ENCODE measurements at regions not wholly inside any gene's neighbourhood (a gene's known extent, or its start where the extent isn't known, plus 50 kb on each side); places are given as distances from the start of the nearest gene placed in this dataset.

DNA sequence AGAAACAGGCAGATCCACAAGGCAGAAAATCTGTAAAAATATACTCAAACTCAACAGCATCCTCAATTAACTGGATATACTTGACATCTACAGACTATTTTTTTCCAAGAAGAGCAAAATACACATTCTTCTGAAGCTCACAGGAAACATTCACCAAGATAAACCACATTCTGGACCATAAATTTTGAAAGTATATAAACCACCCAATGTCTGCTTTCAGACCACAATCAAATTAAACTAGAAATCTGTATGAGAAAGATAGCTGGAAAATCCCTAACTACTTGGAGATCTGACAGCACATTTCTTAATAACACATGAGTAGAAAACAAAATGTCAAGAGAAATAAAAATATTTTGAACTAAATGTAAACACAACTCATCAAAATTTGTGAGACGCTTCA is 195.5 kb downstream of the ERMARD start:
- Histone ChIP-seq H3K4ac (ENCODE audit: low read depth, low read length) (no peak overlapping the region), H3K4me3 (ENCODE audit: low read depth, low read length) (no peak overlapping the region), H3K14ac (ENCODE audit: low read length) (no peak overlapping the region), H2AK5ac (ENCODE audit: low read length) (no peak overlapping the region), H2BK120ac (ENCODE audit: insufficient read depth, low read length, poor library complexity) (no peak overlapping the region), H3K27me3 (ENCODE audit: insufficient read depth, low read length) (no peaks in the 10 kb centered on the region), H3K18ac (ENCODE audit: low read length) (no peak overlapping the region), H2BK5ac (ENCODE audit: low read depth, low read length, poor library complexity) (no peak overlapping the region), H4K12ac (ENCODE audit: low read depth, low read length) (no peak overlapping the region), H4K8ac (ENCODE audit: low read depth, low read length) (no peak overlapping the region), H3K79me1 (ENCODE audit: low read length) (no peaks in the 10 kb centered on the region), H3K9me3 (ENCODE audit: insufficient read depth, low read depth, low read length) (peaks cover 4% of the 10 kb centered on the region), H2AFZ (ENCODE audit: insufficient read depth, low read length, poor library complexity) (no peak overlapping the region), H3K4me2 (ENCODE audit: low read length) (no peak overlapping the region), H3K9ac (ENCODE audit: low read length) (no peak overlapping the region), H3K23ac (ENCODE audit: low read length) (no peak overlapping the region), H3K27ac (ENCODE audit: low read depth, low read length) (no peak overlapping the region), H3K79me2 (ENCODE audit: control insufficient read depth, insufficient read depth, low read length, poor library complexity) (no peaks in the 10 kb centered on the region), H2BK12ac (ENCODE audit: low read length) (no peak overlapping the region), H3K36me3 (ENCODE audit: control insufficient read depth in 1 of 2, insufficient read depth in 2 of 2, low read length in 2 of 2) (no peaks in the 10 kb centered on the region), H3K4me1 (ENCODE audit: control insufficient read depth in 1 of 2, insufficient read depth in 2 of 2, low read length in 2 of 2) (no peaks in the 10 kb centered on the region), H4K91ac (ENCODE audit: low read depth, low read length) (no peak overlapping the region)
- whole genome bisulfite sequencing (ENCODE audit: extremely low coverage, insufficient coverage, insufficient read length) = no CpG with 5 or more reads among the region's 1 CpG
- no peak for DNase-seq

DNA sequence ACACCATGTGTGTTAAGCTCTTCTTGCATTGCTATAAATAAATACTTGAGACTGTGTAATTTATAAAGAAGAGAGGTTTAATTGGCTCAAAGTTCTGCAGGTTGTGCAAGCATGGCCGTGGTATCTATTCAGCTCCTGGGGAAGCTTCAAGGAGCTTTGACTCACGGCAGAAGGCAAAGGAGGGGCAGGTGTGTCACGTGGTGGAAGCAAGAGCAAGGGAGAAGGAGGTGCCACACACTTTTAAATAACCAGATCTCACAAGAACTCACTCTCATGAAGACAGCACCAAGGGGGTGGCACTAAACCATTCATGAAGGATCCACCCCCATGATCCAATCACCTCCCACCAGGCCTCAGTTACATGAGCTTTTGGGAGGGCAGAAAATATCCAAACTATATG is 193.7 kb downstream of the ERMARD start:
- Histone ChIP-seq H2BK120ac (ENCODE audit: insufficient read depth, low read length, poor library complexity) (no peak overlapping the region), H2AK5ac (ENCODE audit: low read length) (no peak overlapping the region), H3K4me1 (ENCODE audit: control insufficient read depth in 1 of 2, insufficient read depth in 2 of 2, low read length in 2 of 2) (peaks cover 6 to 9% of the 10 kb centered on the region in 2 experiments), H3K4ac (ENCODE audit: low read depth, low read length) (no peak overlapping the region), H4K91ac (ENCODE audit: low read depth, low read length) (no peak overlapping the region), H3K4me2 (ENCODE audit: low read length) (no peak overlapping the region), H4K12ac (ENCODE audit: low read depth, low read length) (no peak overlapping the region), H3K79me2 (ENCODE audit: control insufficient read depth, insufficient read depth, low read length, poor library complexity) (no peaks in the 10 kb centered on the region), H3K23ac (ENCODE audit: low read length) (no peak overlapping the region), H3K27ac (ENCODE audit: low read depth, low read length) (no peak overlapping the region), H3K4me3 (ENCODE audit: low read depth, low read length) (no peak overlapping the region), H3K27me3 (ENCODE audit: insufficient read depth, low read length) (no peaks in the 10 kb centered on the region), H4K8ac (ENCODE audit: low read depth, low read length) (no peak overlapping the region), H2BK5ac (ENCODE audit: low read depth, low read length, poor library complexity) (no peak overlapping the region), H3K36me3 (ENCODE audit: control insufficient read depth in 1 of 2, insufficient read depth in 2 of 2, low read length in 2 of 2) (no peaks in the 10 kb centered on the region), H3K9ac (ENCODE audit: low read length) (no peak overlapping the region), H3K18ac (ENCODE audit: low read length) (no peak overlapping the region), H2AFZ (ENCODE audit: insufficient read depth, low read length, poor library complexity) (no peak overlapping the region), H3K14ac (ENCODE audit: low read length) (no peak overlapping the region), H3K9me3 (ENCODE audit: insufficient read depth, low read depth, low read length) (peaks cover 4% of the 10 kb centered on the region), H2BK12ac (ENCODE audit: low read length) (no peak overlapping the region), H3K79me1 (ENCODE audit: low read length) (no peaks in the 10 kb centered on the region)
- no peak for DNase-seq
- WGBS (ENCODE audit: extremely low coverage, insufficient coverage, insufficient read length) = no CpG with 5 or more reads among the region's 3 CpGs

DNA sequence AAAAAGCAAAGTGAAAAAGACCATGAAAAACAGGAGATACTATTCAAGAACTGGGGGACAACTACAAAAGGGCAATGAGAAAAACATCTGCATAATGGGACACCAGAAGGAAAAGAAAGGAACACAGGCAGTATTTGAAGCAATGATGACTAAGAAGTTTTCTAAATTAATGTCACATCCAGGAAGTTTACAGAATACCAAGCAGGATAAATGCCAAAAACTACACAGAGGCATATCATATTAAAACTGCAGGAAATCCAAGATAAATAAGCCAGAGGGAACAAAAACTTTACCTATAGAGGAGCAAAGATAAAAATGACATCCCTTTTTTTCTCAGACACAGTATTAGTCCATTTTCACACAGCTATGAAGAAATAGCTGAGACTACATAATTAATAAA is 193.0 kb downstream of the ERMARD start:
- Histone ChIP-seq H2BK120ac (ENCODE audit: insufficient read depth, low read length, poor library complexity) (no peak overlapping the region), H3K27me3 (ENCODE audit: insufficient read depth, low read length) (no peaks in the 10 kb centered on the region), H3K79me2 (ENCODE audit: control insufficient read depth, insufficient read depth, low read length, poor library complexity) (no peaks in the 10 kb centered on the region), H3K18ac (ENCODE audit: low read length) (no peak overlapping the region), H3K4ac (ENCODE audit: low read depth, low read length) (no peak overlapping the region), H4K12ac (ENCODE audit: low read depth, low read length) (no peak overlapping the region), H4K8ac (ENCODE audit: low read depth, low read length) (no peak overlapping the region), H3K9ac (ENCODE audit: low read length) (no peak overlapping the region), H4K91ac (ENCODE audit: low read depth, low read length) (no peak overlapping the region), H2BK5ac (ENCODE audit: low read depth, low read length, poor library complexity) (no peak overlapping the region), H3K23ac (ENCODE audit: low read length) (no peak overlapping the region), H3K9me3 (ENCODE audit: insufficient read depth, low read depth, low read length) (peaks cover 4% of the 10 kb centered on the region), H2AFZ (ENCODE audit: insufficient read depth, low read length, poor library complexity) (no peak overlapping the region), H3K27ac (ENCODE audit: low read depth, low read length) (no peak overlapping the region), H2AK5ac (ENCODE audit: low read length) (no peak overlapping the region), H2BK12ac (ENCODE audit: low read length) (no peak overlapping the region), H3K14ac (ENCODE audit: low read length) (no peak overlapping the region), H3K36me3 (ENCODE audit: control insufficient read depth in 1 of 2, insufficient read depth in 2 of 2, low read length in 2 of 2) (no peaks in the 10 kb centered on the region), H3K4me2 (ENCODE audit: low read length) (no peak overlapping the region), H3K4me1 (ENCODE audit: control insufficient read depth in 1 of 2, insufficient read depth in 2 of 2, low read length in 2 of 2) (peaks cover 6 to 9% of the 10 kb centered on the region in 2 experiments), H3K79me1 (ENCODE audit: low read length) (peaks cover 3% of the 10 kb centered on the region), H3K4me3 (ENCODE audit: low read depth, low read length) (no peak overlapping the region)
- DNase-seq = no peak

DNA sequence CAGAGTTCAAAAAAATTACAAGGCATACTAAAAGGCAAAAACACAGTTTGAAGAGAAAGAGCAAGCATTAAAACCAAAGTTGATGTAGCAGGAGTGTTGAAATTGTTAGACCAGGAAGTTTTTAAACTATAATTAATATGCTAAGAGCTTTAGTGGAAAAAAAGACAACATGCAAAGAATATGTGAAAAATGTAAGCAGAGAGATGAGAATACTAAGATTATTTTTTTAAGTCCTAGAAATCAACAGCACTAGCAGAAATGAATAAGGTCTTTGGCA is 192.6 kb downstream of the ERMARD start:
- no peak overlapping the region for H3K4me2 ChIP-seq (ENCODE audit: low read length)
- no peak overlapping the region for H2BK120ac ChIP-seq (ENCODE audit: insufficient read depth, low read length, poor library complexity)
- H3K4me3 ChIP-seq (ENCODE audit: low read depth, low read length) = no peak overlapping the region
- H4K8ac ChIP-seq (ENCODE audit: low read depth, low read length) = no peak overlapping the region
- H4K12ac ChIP-seq (ENCODE audit: low read depth, low read length) = no peak overlapping the region
- H3K27me3 ChIP-seq (ENCODE audit: insufficient read depth, low read length) = no peaks in the 10 kb centered on the region
- no peak overlapping the region for H3K18ac ChIP-seq (ENCODE audit: low read length)
- H2BK12ac ChIP-seq (ENCODE audit: low read length) = no peak overlapping the region
- H3K27ac ChIP-seq (ENCODE audit: low read depth, low read length) = no peak overlapping the region
- peaks cover 3% of the 10 kb centered on the region for H3K79me1 ChIP-seq (ENCODE audit: low read length)
- peaks cover 4% of the 10 kb centered on the region for H3K9me3 ChIP-seq (ENCODE audit: insufficient read depth, low read depth, low read length)
- no peak overlapping the region for H2BK5ac ChIP-seq (ENCODE audit: low read depth, low read length, poor library complexity)
- no peak overlapping the region for H3K9ac ChIP-seq (ENCODE audit: low read length)
- no peak for DNase-seq
- no peaks in the 10 kb centered on the region for H3K36me3 ChIP-seq (ENCODE audit: control insufficient read depth in 1 of 2, insufficient read depth in 2 of 2, low read length in 2 of 2)
- no peaks in the 10 kb centered on the region for H3K79me2 ChIP-seq (ENCODE audit: control insufficient read depth, insufficient read depth, low read length, poor library complexity)
- peaks cover 6 to 9% of the 10 kb centered on the region in 2 experiments for H3K4me1 ChIP-seq (ENCODE audit: control insufficient read depth in 1 of 2, insufficient read depth in 2 of 2, low read length in 2 of 2)
- H3K14ac ChIP-seq (ENCODE audit: low read length) = no peak overlapping the region
- H2AK5ac ChIP-seq (ENCODE audit: low read length) = no peak overlapping the region
- no peak overlapping the region for H3K4ac ChIP-seq (ENCODE audit: low read depth, low read length)
- H2AFZ ChIP-seq (ENCODE audit: insufficient read depth, low read length, poor library complexity) = no peak overlapping the region
- no peak overlapping the region for H3K23ac ChIP-seq (ENCODE audit: low read length)
- no peak overlapping the region for H4K91ac ChIP-seq (ENCODE audit: low read depth, low read length)

All from trophoblast cell (in vitro differentiated cells and primary cell).